Osteoblast (primary cell): ENCODE measurements at regions not wholly inside any gene's neighbourhood (a gene's known extent, or its start where the extent isn't known, plus 50 kb on each side); places are given as distances from the start of the nearest gene placed in this dataset.

Source experiments
- DNase-seq: peaks from one replicate; pipeline ENCODE4 v3.0.0; 2011; ENCODE audit warnings: low spot score, mixed read lengths; ENCODE audit not compliant: insufficient read length; ENCODE audit errors: missing footprints
- H2AFZ ChIP-seq: 2 replicates; pipeline ENCODE4 v1.6.0; 2011; ENCODE audit warnings: mild to moderate bottlenecking, low read length
- H3K27ac ChIP-seq: 2 replicates; pipeline ENCODE4 v1.5.1; 2011; ENCODE audit warnings: mild to moderate bottlenecking, low read depth, low read length, moderate library complexity
- H3K27me3 ChIP-seq: 2 replicates; pipeline ENCODE4 v1.6.0; 2012; ENCODE audit warnings: mild to moderate bottlenecking, control low read depth, inconsistent platforms, low read length, moderate library complexity; ENCODE audit not compliant: insufficient read depth
- H3K36me3 ChIP-seq: 2 replicates; pipeline ENCODE4 v1.5.1; 2011; ENCODE audit warnings: mild to moderate bottlenecking, low read length, control low read depth, moderate library complexity; ENCODE audit not compliant: insufficient read depth
- H3K4me1 ChIP-seq: 2 replicates; pipeline ENCODE4 v1.5.1; 2011; ENCODE audit warnings: mild to moderate bottlenecking, low read length, control low read depth, moderate library complexity; ENCODE audit not compliant: insufficient read depth
- H3K4me2 ChIP-seq: 2 replicates; pipeline ENCODE4 v1.6.0; 2011; ENCODE audit warnings: mild to moderate bottlenecking, low read length; ENCODE audit not compliant: insufficient read depth
- H3K4me3 ChIP-seq: fragments of 200-600 bp; sonication (generic); 3 replicates; pipeline ENCODE4 v1.5.1; 2012; ENCODE audit warnings: mild to moderate bottlenecking, low read length, inconsistent platforms; ENCODE audit not compliant: insufficient read depth
- H3K79me2 ChIP-seq: 2 replicates; pipeline ENCODE4 v1.6.0; 2012; ENCODE audit warnings: mild to moderate bottlenecking, low read length, control low read depth, inconsistent platforms; ENCODE audit not compliant: insufficient read depth
- H3K9me3 ChIP-seq: 2 replicates; pipeline ENCODE4 v1.5.1; 2011; ENCODE audit warnings: low read depth, low read length, control low read depth
- H4K20me1 ChIP-seq: 2 replicates; pipeline ENCODE4 v1.6.0; 2012; ENCODE audit warnings: mild to moderate bottlenecking, low read length, control low read depth; ENCODE audit not compliant: insufficient read depth
- CTCF ChIP-seq: IDR thresholded peaks from 2 replicates; pipeline ENCODE4 v1.5.1; 2011; ENCODE audit warnings: mild to moderate bottlenecking, low read depth, low read length, moderate library complexity; ENCODE audit errors: extremely low read depth

GRCh38 chr18:61946449-61946848, 53.6 kb upstream of the RNF152 start:
- Histone ChIP-seq H4K20me1 (no peaks in the 10 kb centered on the region), H3K27ac (no peak overlapping the region), H3K79me2 (no peaks in the 10 kb centered on the region), H3K9me3 (no peaks in the 10 kb centered on the region), H3K4me2 (no peak overlapping the region), H3K36me3 (no peaks in the 10 kb centered on the region), H3K4me3 (no peak overlapping the region), H3K27me3 (no peaks in the 10 kb centered on the region), H3K4me1 (peaks cover 24% of the 10 kb centered on the region), H2AFZ (no peak overlapping the region)
- no peak for DNase-seq
- TF ChIP-seq CTCF, result no peak

GRCh38 chr18:61943175-61943964, 50.6 kb upstream of the RNF152 start:
- no peak overlapping the region for H3K4me3 ChIP-seq
- no peak overlapping the region for H3K4me2 ChIP-seq
- peaks cover 4% of the 10 kb centered on the region for H3K4me1 ChIP-seq

More at GRCh38 chr18:61943175-61943964, 50.6 kb upstream of the RNF152 start:
- Histone ChIP-seq H3K27ac (no peak overlapping the region), H3K36me3 (no peaks in the 10 kb centered on the region), H3K9me3 (no peaks in the 10 kb centered on the region), H3K27me3 (no peaks in the 10 kb centered on the region), H3K79me2 (no peaks in the 10 kb centered on the region), H4K20me1 (no peaks in the 10 kb centered on the region), H2AFZ (no peak overlapping the region)
- no peak for TF ChIP-seq CTCF
- no peak for DNase-seq
